ENCODE measurements at regions not wholly inside any gene's neighbourhood (a gene's known extent, or its start where the extent isn't known, plus 50 kb on each side); places are given as distances from the start of the nearest gene placed in this dataset.
"Not testable (repeated sequence)": the region's sequence is repeated elsewhere in the genome, so short reads cannot be mapped to it uniquely, and the experiment has no call there.

- no peak for DNase-seq
These were observed 689.0 kb downstream of the TDRD15 start for GRCh38 chr2:21812766-21813165.

- no peak for DNase-seq
These were observed 690.9 kb downstream of the TDRD15 start for GRCh38 chr2:21814588-21815149.

GRCh38 chr2:21818212-21818795, 694.5 kb downstream of the TDRD15 start:
- no peak for DNase-seq

- DNase-seq, result no peak
These were observed 695.7 kb downstream of the TDRD15 start for GRCh38 chr2:21819454-21819853.

GRCh38 chr2:21820271-21820670, 696.5 kb downstream of the TDRD15 start:
- no peak for DNase-seq

- no peak for DNase-seq
These were observed 698.0 kb downstream of the TDRD15 start for GRCh38 chr2:21821672-21822227.

GRCh38 chr2:21822505-21822904, 698.7 kb downstream of the TDRD15 start:
- DNase-seq, result no peak

GRCh38 chr2:21833767-21834166, 710.0 kb downstream of the TDRD15 start:
- no peak for DNase-seq

- no peak for DNase-seq
These were observed 712.5 kb downstream of the TDRD15 start for GRCh38 chr2:21836261-21836660.

GRCh38 chr2:21836719-21837118, 713.0 kb downstream of the TDRD15 start:
- no peak for DNase-seq

GRCh38 chr2:21837168-21837960, 713.6 kb downstream of the TDRD15 start:
- no peak for DNase-seq

- DNase-seq, result no peak
These were observed 717.6 kb downstream of the TDRD15 start for GRCh38 chr2:21841341-21841740.

GRCh38 chr2:21850367-21850766, 726.6 kb downstream of the TDRD15 start:
- DNase-seq, result not testable (repeated sequence)

- no peak for DNase-seq
These were observed 731.2 kb downstream of the TDRD15 start for GRCh38 chr2:21854938-21855337.

GRCh38 chr2:21856708-21857107, 732.9 kb downstream of the TDRD15 start:
- DNase-seq, result no peak

GRCh38 chr2:21860907-21861306, 737.1 kb downstream of the TDRD15 start:
- no peak for DNase-seq

GRCh38 chr2:21866316-21866715, 742.5 kb downstream of the TDRD15 start:
- no peak for DNase-seq

GRCh38 chr2:21887881-21888280, 764.1 kb downstream of the TDRD15 start:
- no peak for DNase-seq

GRCh38 chr2:21890041-21890440, 766.3 kb downstream of the TDRD15 start:
- no peak for DNase-seq

- no peak for DNase-seq
These were observed 766.9 kb downstream of the TDRD15 start for GRCh38 chr2:21890716-21891115.

- no peak for DNase-seq
These were observed 767.4 kb downstream of the TDRD15 start for GRCh38 chr2:21891191-21891590.

- DNase-seq, result no peak
These were observed 768.4 kb downstream of the TDRD15 start for GRCh38 chr2:21892140-21892539.

- no peak for DNase-seq
These were observed 771.4 kb downstream of the TDRD15 start for GRCh38 chr2:21895200-21895599.

All from activated T-cell treated with anti-CD3 and anti-CD28 coated beads for 4 hours (primary cell).